NCI-H2171 treated with DMSO at 0.1 percent for 48 hours (cell line): ENCODE measurements at regions not wholly inside any gene's neighbourhood (a gene's known extent, or its start where the extent isn't known, plus 50 kb on each side); places are given as distances from the start of the nearest gene placed in this dataset.

Experiments
- DNase-seq: peaks from one replicate; lab custom pipeline; 2025; lab: John Stamatoyannopoulos, UW

DNA sequence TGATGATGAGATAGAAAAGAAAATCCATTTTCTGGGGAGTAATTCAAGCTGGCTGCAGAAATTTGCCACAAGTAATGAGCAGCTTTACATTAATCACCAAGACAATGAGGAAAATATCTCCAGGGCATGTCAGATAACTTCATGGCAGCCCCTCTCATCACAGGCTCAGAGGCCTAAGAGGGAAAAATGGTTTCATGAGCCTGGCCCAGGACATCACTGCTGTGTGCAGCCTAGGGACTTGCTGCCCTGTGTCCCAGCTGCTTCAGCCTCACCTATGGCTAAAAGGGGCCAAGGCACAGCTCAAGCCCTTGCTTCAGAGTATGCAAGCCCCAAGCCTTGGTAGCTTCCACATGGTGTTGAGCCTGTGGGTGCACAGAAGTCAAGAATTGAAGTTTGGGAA, 161.7 kb downstream of the OPA1 start:
- no peak for DNase-seq

DNA sequence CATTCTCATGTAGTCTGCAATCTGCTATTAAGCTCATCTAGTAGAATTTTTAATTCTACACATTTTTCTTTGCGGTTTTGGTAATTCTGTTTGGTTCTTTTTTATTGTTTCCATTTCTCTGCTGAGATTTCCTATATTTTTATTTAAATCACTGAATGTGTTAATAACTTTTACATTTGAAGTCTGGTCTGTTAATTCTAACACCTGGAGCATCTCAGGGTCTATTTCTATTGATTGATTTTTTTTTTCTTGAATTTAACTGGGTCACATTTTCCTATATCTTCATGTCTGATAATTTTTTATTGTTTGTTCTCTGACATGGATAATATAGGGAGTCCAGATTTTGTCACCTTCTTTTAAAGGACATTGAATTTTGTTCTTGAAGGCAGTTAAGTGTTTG, 163.5 kb downstream of the OPA1 start:
- DNase-seq, result no peak

DNA sequence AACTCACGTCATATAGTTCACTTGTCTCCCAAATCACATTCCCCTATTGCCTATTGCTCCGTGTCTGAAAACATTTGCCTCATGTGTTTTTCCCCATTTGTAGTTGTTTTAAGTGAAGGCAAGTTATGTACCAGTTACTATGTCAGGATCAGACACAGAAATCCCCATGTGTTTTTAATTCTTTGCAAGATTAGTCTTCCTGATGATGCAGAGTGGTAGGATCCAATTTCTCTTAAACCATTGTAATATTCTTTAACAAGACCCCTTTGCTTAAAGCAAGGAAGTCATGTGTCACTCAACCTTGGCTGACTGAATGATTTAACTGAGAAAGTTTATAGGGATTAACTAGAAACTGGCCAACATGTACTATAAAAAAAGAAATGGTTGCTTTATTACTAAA, 164.4 kb downstream of the OPA1 start:
- no peak for DNase-seq

DNA sequence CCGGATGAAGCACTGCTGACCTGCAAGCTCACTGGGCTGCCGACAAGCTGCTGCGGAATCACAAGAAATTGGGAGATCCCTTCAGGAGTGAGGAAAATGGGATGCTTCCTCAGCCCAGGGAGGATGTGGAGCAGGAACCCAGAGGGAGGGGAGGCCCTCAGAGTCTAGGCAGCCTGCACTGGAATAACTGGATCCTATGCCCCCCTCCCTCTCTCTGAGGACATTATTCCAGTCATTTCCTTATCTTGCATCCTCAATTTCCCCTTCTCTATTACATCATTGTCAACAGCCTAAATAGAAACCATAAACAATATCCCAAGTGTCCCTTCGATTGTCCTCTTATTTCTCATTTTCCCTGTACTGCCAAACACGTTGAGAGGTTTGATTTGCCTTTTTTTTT, 169.0 kb downstream of the OPA1 start:
- DNase-seq, result no peak

DNA sequence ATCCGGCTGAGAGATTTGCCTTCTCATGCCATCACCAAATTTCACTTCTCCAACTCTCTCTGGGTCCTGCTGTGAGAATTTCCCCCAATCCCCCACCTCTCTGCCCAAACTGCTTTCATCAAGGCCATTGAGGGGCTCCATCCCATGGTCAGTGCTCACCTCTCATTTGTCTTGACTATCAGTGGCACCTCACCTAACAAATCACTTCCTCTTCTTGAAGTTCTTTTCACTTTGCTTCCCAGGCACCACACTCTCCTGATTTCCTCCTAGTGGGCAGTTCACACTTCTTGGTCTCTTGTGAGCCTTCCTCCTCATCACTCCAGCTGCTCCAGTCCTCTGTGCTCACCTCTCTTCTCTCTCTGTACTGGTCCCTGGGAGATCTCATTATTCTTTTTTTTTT, 169.6 kb downstream of the OPA1 start:
- no peak for DNase-seq

DNA sequence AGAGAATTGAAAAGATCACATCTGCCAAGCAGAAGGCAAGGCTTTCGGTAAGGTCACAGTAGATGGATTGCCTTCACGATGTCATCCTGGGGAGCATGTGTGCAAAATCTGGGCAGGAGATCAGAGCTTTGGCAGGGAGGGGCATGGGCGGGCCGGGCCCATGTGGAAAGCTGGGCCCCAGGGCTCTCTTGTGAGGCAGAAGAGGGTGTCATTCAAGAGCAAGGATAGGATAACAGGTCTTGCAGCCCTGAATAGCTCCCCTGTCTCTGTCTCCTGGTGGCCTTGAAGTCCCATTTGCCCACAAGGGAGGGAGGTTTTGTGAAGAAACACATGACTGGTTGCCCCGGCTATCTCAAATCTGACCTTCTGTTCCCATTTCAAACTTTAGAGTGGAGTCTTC, 172.0 kb downstream of the OPA1 start:
- no peak for DNase-seq

DNA sequence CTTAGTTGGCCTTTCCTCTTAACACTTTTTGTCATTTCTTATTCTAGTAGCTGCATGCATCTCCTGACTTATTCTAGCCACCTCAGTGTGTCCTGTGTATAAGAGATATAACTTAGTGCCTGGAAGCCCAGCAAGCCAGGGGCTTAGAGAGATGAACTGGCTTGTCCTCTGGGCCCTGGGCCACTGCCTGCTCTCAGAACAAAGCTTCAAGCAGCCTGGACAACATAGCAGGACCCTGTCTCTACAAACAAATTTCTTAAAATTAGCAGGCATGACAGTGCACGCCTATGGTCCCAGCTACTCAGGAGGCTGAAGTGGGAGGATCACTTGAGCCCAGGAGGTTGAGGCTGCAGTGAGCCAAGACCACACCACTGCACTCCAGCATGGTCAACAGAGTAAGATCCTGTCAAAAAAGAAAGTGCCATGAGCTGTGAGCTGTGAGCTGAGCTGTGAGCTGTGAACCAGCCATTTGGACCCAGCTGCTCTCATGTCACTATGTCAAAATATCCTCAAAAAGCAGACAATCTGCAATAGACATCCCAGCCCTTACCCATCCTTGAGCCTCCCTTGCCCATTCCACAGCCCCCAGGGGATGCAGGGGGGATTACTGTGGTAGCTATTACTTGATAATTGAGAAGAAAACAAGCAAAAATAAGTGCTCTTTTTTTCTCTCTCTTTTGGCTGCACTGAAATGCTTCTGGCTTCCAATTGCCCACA, 174.5 kb downstream of the OPA1 start:
- DNase-seq, result no peak

DNA sequence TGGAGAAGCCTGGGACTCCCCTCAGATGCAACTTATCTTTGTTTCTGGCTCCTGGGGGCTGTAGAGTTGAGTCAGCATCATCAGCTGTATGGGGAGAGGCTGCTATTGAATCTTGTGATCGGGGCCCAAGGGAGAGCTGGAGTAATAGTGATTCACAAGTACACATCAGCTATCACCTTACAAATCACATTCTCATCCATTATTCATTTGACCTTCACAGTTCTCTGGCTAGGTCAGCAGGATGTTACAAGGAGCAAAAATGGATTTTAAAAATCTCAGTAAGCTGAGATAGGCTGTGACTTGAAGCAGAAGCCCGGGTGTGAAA, 175.0 kb downstream of the OPA1 start:
- peak; percentile 69 for DNase-seq

DNA sequence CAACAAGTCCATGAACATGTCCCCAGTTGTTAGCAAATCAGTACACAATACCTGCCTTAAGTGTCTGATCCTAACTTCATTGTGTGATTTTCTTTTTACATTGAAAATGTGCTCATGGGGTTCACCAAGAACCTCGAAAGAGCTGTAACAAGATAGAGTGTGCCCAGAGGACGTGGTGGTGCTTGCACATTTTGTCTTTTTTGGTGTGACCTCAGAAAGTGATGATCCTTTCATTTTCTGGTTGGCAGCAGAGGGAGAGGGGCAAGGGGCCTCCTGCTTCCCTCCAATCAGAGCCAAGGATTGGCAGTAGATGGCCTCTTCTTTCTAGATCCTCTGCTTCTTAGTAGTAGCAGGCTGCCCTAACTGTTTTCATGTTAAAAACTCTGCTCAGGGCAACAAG, 176.4 kb downstream of the OPA1 start:
- DNase-seq, result no peak

DNA sequence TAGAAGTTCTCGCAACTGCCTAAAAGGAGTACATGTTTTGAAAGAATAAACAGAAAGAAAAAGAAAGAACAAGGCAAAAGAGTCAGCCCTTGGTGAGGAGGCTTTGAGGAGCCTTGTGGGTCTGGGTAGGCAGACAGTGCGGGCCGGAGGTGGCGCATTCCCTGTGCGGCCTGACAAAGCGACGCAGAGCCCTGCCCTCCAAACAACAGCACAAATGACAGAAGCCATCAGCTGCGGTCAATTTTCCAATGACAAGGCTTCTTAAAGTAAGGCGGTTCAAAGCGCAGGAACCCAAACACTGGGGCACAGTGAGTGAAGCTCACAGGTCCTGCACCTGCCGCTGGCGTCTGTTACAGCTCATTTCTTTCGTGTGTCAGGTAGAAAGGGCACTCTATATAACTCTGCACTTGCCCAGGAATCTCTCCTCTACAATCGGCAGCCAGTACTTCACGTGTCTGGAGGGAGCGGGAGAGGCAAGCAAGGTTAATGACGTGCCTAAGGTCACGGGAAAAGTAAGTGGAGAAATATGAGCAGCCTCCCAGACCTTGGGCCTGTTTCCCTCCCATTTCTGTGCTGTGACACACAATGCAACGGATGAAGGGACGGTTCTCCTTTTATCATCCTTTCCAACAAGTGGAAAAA, 178.1 kb downstream of the OPA1 start:
- DNase-seq, result no peak

DNA sequence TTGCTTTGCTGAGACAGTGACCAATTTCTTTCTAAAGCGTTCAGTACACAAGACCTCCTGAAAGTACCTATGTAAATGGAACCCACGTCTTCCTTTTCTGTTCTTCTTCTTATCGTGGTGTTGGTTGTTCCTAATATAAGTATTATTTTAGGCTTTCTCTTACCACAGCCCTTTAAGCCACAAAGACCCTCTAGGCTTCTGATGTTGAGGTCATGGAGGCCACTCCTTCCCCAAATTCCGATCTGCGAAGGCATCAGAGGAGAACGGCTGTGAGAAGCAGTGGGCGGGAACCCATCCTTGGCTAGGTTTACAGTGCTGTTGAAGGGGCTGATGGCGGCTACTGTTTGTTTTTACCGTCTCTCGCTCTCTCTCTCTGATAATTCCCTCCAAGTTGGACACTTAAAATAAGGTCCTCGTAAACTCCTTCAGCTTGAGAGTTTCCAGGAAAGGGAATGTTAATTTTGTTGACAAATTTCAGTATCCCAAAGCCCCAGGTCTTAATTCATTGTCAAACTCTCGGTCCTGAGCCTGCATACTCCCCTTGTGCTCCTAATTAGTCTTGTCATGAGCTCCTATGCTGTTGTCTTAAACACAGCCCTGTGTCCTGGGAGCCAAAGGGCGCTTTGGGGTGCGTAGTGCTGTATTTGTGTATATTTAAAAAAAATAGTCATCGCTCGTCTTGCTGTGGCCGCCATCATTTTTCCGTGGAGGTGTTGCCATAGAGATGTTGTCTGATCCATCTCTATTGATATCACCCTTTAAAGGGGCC, 178.8 kb downstream of the OPA1 start:
- DNase-seq, result no peak

DNA sequence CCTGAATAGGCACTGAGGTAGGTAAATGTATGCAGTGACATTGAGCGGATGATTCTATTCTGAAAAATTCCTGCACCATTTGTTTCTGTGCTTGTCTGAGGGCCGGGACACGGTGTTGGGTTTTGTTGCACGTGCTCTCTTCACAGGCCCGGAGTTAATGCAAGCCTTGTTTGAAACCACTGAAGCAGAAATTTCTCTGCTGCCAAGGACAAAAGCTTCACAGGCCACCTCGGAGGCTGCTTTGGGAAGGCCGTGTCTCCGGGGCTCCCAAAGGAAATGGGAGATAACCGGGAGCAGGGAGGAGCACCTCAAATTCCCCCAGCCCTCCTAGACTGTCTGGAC, 179.4 kb downstream of the OPA1 start:
- peak; percentile 42 for DNase-seq

DNA sequence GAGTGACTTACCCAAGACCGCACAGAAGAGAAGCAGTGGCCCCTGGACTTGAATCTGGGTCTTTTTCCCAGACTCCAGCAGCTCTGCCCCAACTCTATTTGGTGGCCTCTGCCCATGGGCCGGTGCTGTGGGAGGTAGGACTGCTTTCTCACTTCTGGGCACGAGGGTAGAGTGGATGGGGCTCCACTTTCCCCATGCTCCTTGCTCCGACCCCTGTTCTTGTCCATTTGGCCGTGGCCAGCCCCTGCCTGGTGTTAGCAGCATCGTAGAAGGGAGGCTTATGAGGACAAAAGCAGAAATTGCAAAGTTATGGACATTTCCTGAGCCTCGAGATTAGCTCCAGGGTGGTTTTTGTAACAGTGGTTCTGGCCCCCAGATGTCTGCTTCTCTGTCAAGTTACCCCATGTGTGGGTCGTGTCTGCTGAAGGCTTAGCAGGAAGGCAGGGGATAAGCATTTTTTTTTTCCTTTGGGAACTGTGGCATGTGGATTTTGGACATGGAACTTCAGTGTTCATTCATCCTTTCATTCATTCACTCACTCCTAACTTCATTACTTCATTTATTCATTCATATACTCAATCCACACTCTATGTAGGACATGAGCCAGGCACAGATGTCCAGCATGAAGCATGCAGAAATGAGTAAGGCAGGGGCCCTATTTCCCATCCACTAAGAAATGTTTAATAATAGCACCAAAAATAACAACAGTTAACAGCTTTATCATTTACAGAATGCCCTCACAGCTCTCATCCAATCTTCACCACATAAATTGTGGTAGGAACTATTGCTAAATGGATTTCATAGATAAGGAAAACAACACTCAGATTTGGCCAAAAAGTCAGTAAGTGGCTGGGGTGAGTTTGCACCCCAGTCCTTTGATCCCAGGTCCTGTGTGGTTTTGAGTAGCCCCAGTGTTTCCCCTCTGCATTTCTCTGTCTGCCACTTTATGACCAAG, 180.5 kb downstream of the OPA1 start:
- DNase-seq, result no peak

DNA sequence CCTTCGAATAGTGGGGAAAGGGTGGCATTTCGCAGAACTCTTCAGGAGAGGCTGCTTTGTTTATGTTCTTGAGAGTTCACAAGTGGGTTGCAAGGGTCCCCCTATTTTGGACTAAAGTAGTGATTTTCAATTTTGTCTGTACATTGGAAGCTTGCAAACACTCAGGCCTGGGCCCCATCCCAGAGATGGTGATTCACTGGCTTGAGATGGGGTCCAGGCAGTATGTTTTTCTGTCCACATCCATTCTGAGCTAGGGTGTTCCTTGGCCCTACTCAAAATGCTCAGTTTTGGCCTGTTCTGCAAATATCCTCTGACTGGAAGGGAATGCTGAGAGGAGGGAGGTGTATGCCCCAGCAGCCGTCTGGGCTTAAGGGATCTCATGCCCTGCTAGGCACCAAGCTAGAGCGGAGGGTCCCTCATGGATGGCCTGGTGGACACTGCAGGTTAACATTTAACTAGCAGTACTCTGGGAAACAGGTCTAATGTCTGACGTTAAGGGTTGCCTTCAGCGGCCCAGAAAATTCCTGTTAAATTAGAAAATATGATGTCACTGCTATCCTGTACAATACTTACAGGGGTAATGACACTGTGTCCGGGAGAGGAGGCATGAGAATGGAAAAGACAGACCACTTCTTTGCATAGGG, 181.4 kb downstream of the OPA1 start:
- no peak for DNase-seq

DNA sequence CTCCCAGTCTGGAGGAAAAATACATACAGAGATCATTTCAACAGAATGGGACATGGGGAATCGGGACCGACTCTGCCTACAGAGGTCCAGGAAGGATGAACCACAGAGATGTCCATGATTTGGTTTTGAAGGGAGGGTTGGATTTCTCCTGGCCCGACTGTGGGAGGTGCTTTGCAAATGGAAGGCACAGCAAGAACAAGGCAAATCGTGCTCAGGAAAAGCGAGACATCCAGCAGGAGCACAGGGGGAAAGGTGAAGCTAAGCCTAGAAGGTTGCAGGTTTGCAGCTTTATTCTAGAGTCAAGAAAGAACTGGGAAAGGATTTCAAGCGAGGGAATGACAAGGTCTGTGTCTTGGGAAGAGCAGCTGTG, 181.9 kb downstream of the OPA1 start:
- no peak for DNase-seq

DNA sequence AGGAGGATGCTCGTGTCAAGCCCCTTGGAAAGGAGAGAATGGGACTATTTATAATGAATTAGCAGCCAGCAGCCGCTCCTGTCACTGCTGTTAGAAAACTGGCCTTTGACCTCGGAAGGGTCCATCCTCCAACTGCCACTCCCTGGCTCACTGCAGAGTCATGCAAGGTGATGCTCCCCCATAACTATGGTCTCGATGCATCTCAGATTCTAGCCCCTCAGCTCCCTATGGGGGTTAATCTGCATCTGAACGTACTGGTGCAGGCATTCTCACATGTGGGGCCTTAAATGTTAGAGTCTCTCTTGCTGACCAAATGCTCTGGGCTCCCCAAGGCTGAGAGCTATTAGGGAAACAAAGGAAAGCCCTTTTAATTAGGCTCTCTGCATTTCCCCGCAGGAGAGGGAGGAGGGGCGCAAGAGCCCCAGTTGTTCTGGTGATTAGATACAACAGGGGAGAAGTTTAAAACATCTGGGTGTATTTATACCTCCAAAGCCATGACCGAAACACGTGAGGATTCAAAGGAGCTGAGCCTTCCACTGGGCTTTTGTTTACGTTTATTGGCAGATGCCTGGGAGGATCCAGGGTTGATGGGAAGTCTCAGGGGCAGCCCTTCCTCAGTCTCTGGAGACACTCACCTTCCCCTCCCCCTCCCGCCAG, 182.5 kb downstream of the OPA1 start:
- DNase-seq, result peak; percentile 73

DNA sequence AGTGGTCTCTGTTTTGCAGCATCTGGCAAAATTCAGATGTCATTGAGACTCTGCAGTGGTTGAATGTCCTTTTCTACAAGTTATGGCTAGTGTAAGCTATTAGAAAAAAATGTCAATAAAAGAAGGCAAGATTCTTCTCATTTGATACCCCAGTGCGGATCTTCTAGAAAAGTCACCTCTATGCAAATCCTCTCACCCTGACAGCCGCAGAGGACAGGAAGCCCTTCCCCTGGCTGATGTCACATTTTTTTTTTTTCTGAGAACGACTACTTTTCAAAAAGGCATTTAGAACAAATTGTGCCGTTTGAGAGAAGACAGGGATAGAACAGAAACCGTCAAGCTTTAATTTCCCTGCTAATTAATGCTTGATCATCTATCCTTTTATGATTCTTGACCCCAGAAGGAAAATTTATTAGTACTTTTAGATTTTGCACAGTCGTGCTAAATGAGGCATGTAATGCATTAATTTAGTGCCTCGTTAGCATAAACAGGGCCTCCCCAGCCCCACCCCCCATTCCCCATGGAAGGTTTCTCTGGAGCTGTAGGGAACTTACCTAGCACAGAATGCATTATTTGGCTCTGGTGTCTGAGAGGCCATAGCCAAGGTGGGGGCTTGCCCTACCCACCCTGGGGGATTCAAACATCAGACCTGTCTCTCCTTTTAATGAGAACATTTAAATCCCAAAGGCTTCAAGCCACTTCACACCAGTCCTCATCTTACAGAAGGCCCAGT, 183.8 kb downstream of the OPA1 start:
- DNase-seq, result no peak

DNA sequence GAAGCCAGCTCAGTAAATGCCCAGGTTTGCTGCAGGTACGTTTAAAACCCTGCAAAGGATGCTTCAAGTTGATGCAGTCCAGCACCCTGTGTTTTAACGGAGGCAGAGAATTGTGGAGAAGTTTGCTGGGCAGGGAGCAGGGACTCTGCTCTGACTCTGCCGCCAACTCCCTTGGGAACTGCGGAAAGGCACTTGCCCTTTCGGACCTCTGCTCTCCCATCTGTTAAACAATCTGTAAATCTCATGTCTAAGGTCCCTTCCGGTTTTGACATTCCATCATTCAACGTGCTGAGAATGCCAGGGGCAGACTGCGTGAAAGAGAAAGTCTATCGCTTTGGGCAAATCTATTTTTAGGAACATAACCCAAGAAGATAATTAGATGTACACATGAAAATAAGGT, 184.5 kb downstream of the OPA1 start:
- peak; percentile 36 for DNase-seq

DNA sequence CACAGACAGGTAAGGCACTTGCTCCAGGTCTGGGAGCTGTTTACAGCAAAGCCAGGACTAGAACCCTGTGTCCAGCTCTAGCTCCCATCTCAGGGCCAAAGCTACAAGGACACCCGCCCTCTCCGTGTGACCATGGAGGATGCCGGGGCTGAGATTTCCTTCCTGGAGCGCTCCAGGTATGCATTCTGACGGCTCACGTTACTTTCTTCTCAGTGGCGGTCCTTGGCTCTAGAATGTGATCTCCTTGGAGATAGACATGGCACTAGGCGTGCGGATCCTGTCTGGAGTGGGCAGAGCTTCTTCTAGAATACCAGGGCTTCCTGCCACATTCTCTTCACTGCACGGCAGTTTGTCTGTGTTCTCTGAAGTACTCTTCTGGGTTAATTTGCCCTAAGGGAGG, 185.7 kb downstream of the OPA1 start:
- DNase-seq, result no peak

DNA sequence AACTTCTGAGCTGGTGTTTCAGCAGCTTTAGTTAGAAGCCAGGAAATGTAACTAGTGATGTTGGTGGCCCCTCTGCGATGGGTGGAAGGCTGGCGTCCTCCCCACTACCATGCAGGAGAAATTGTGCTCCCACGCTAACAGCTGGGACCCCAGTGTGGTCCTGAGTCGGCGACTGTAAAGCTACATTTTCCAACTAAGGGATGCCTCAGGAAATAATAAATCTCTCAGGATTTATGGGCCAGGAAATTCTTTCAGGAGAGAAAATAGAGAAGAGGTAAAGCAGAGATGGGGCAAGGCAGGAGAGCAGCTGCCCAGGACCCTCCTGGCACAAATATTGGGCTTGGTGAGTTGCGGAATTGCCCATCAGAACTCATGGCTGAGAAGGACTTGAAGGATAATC, 186.9 kb downstream of the OPA1 start:
- no peak for DNase-seq

DNA sequence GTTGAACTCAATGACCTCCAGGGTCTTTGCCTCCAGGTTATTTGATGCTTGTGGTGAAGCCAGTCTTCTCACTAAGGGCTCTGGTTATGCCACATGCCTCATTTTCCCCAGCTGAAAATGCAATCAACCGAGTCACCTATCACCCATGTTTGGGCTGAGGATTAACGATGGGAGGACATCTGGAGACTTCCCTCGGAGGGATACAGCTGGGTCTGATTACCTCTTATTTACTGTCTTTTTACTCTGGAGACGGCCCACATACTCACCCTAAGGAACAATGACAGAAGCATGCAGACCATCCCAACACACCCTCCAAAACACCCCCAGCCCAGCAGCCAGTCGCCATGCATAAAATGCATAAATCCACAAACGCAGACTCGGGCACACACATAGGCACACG, 187.4 kb downstream of the OPA1 start:
- no peak for DNase-seq
